GM23338 (cell line): ENCODE measurements at regions not wholly inside any gene's neighbourhood (a gene's known extent, or its start where the extent isn't known, plus 50 kb on each side); places are given as distances from the start of the nearest gene placed in this dataset.

Experiments used
- ATAC-seq: fragments of 200-7000 bp; cut with Tn5 transposase; 3 replicates; pipeline ENCODE4 v1.9.1; 2020
- DNase-seq: peaks from one replicate; pipeline ENCODE4 v3.0.0-alpha.2; 2015; ENCODE audit warnings: low spot score
- H2AFZ ChIP-seq: fragments of 200-600 bp; sonication (generic); 2 replicates; pipeline ENCODE4 v1.8.0; 2016; ENCODE audit warnings: antibody characterized with exemption, mild to moderate bottlenecking, moderate library complexity
- H3F3A ChIP-seq: fragments of 200-600 bp; sonication (generic); replicated peaks from 2 replicates; pipeline ENCODE4 v1.8.0; 2017; ENCODE audit warnings: antibody characterized with exemption, mixed run types, low read depth
- H3K27ac ChIP-seq: fragments of 200-600 bp; sonication (generic); 2 replicates; pipeline ENCODE4 v1.6.1; 2016; ENCODE audit warnings: low read depth
- H3K27me3 ChIP-seq: fragments of 200-600 bp; sonication (generic); 2 replicates; pipeline ENCODE4 v1.8.0; 2016; ENCODE audit warnings: mild to moderate bottlenecking, mixed run types, moderate library complexity; ENCODE audit not compliant: insufficient read depth
- H3K36me3 ChIP-seq: fragments of 200-600 bp; sonication (generic); 2 replicates; pipeline ENCODE4 v1.8.0; 2016; ENCODE audit warnings: mild to moderate bottlenecking; ENCODE audit not compliant: insufficient read depth
- H3K4me1 ChIP-seq: fragments of 200-600 bp; sonication (generic); 2 replicates; pipeline ENCODE4 v1.8.0; 2016; ENCODE audit warnings: mild to moderate bottlenecking, moderate library complexity; ENCODE audit not compliant: insufficient read depth
- H3K4me2 ChIP-seq: fragments of 200-600 bp; sonication (generic); 2 replicates; pipeline ENCODE4 v1.7.1; 2017; ENCODE audit warnings: mixed run types
- H3K4me3 ChIP-seq: fragments of 200-600 bp; sonication (generic); 2 replicates; pipeline ENCODE4 v1.6.1; 2016; ENCODE audit warnings: mixed run types
- H3K79me2 ChIP-seq: fragments of 200-600 bp; sonication (generic); replicated peaks from 2 replicates; pipeline ENCODE4 v1.8.0; 2017; ENCODE audit warnings: mild to moderate bottlenecking; ENCODE audit not compliant: insufficient read depth
- H3K9me2 ChIP-seq: fragments of 200-600 bp; sonication (generic); 2 replicates; pipeline ENCODE4 v1.8.0; 2017; ENCODE audit not compliant: insufficient read depth
- H4K20me1 ChIP-seq: fragments of 200-600 bp; sonication (generic); replicated peaks from 2 replicates; pipeline ENCODE4 v1.8.0; 2017; ENCODE audit warnings: mild to moderate bottlenecking; ENCODE audit not compliant: insufficient read depth
- H3K27ac Mint-ChIP-seq: 2 replicates; pipeline ENCODE4 v1.8.0; 2020; ENCODE audit warnings: inconsistent platforms, mild to moderate bottlenecking, moderate library complexity, mixed read lengths
- H3K27me3 Mint-ChIP-seq: 3 replicates; pipeline ENCODE4 v1.8.0; 2022; ENCODE audit warnings: low read depth, mild to moderate bottlenecking, moderate library complexity, mixed read lengths, inconsistent platforms; ENCODE audit not compliant: insufficient read depth, poor library complexity
- H3K36me3 Mint-ChIP-seq: 3 replicates; pipeline ENCODE4 v1.8.0; 2021; ENCODE audit warnings: low read depth, mild to moderate bottlenecking, inconsistent platforms, moderate library complexity, mixed read lengths
- H3K4me1 Mint-ChIP-seq: 3 replicates; pipeline ENCODE4 v1.8.0; 2020; ENCODE audit warnings: mild to moderate bottlenecking, inconsistent platforms, mixed read lengths
- H3K4me3 Mint-ChIP-seq: 3 replicates; pipeline ENCODE4 v1.8.0; 2021; ENCODE audit warnings: moderate library complexity, mild to moderate bottlenecking, inconsistent platforms, mixed read lengths
- H3K9me3 Mint-ChIP-seq: 3 replicates; pipeline ENCODE4 v1.8.0; 2020; ENCODE audit warnings: moderate library complexity, mild to moderate bottlenecking, inconsistent platforms, mixed read lengths
- CREB1 ChIP-seq: fragments of 250-450 bp; sonication (Bioruptor Pico); IDR thresholded peaks from 2 replicates; pipeline ENCODE4 v1.5.0; 2020; ENCODE audit warnings: low read depth, mild to moderate bottlenecking, moderate library complexity
- CTCF ChIP-seq, 2 experiments: fragments of 200-600 bp in 1 of 2; sonication (generic) in 1 of 2; conservative IDR thresholded peaks; 2 replicates each; pipeline versions ENCODE4 v1.5.1 to v1.6.1; 2016 to 2017; ENCODE audit warnings: antibody characterized with exemption in 2 of 2, low read depth in 2 of 2, mild to moderate bottlenecking in 2 of 2, moderate library complexity in 1 of 2
- EZH2 ChIP-seq: fragments of 200-600 bp; sonication (generic); IDR thresholded peaks from one replicate; pipeline ENCODE4 v1.8.0; 2017; ENCODE audit warnings: antibody characterized with exemption, mild to moderate bottlenecking, low read depth; ENCODE audit not compliant: unreplicated experiment
- EZH2phosphoT487 ChIP-seq: fragments of 200-600 bp; sonication (generic); IDR thresholded peaks from one replicate; pipeline ENCODE4 v1.8.1; 2018; ENCODE audit warnings: antibody characterized with exemption; ENCODE audit not compliant: unreplicated experiment
- JUNB ChIP-seq: IDR thresholded peaks from one replicate; pipeline ENCODE4 v1.6.1; 2016; ENCODE audit warnings: antibody characterized with exemption; ENCODE audit not compliant: unreplicated experiment
- NANOG ChIP-seq: IDR thresholded peaks from 2 replicates; pipeline ENCODE4 v1.6.1; 2016; ENCODE audit warnings: antibody characterized with exemption, borderline replicate concordance
- POLR2AphosphoS5 ChIP-seq: IDR thresholded peaks from 2 replicates; pipeline ENCODE4 v1.6.1; 2016; ENCODE audit warnings: antibody characterized with exemption, low read depth
- REST ChIP-seq: IDR thresholded peaks from one replicate; pipeline ENCODE4 v1.6.1; 2018; ENCODE audit warnings: antibody characterized with exemption; ENCODE audit not compliant: unreplicated experiment
- STAT1 ChIP-seq: IDR thresholded peaks from one replicate; pipeline ENCODE4 v1.6.1; 2016; ENCODE audit warnings: antibody characterized with exemption; ENCODE audit not compliant: unreplicated experiment
- ZNF114 ChIP-seq: fragments of 250-450 bp; sonication (Bioruptor Pico); IDR thresholded peaks from 2 replicates; pipeline ENCODE4 v1.5.0; 2020; ENCODE audit warnings: mild to moderate bottlenecking, moderate library complexity
- ZNF331 ChIP-seq: fragments of 250-450 bp; sonication (Bioruptor Pico); IDR thresholded peaks from 2 replicates; pipeline ENCODE4 v1.5.0; 2020; ENCODE audit warnings: low read depth, mild to moderate bottlenecking, moderate library complexity
- TF ChIP-seq, protein P1 (sequence below): fragments of 250-450 bp; sonication (Bioruptor Pico); IDR thresholded peaks from 2 replicates; pipeline ENCODE4 v1.5.0; 2020; ENCODE audit warnings: mild to moderate bottlenecking, moderate library complexity
- TF ChIP-seq, protein P2 (sequence below): IDR thresholded peaks from 2 replicates; pipeline ENCODE4 v1.6.1; 2016; ENCODE audit warnings: antibody characterized with exemption

GRCh38 chr5:56757077-56757476 lies 58.3 kb upstream of the MAP3K1 start:
- no peaks in the 10 kb centered on the region for H3K36me3 Mint-ChIP-seq
- no peak for ATAC-seq

More at GRCh38 chr5:56757077-56757476, 58.3 kb upstream of the MAP3K1 start:
- no peak for TF ChIP-seq STAT1
- TF ChIP-seq JUNB, result no peak
- TF ChIP-seq ZNF331 (CRISPR knock-in tag), result no peak
- TF ChIP-seq EZH2, result no peak
- TF ChIP-seq CREB1, result no peak
- no peak for TF ChIP-seq CTCF (conservative IDR thresholded peaks at IDR 0.05; ENCODE audit: low read depth in 2 of 2)
- TF ChIP-seq ZNF114 (CRISPR knock-in tag), result no peak
- TF ChIP-seq REST, result no peak
- TF ChIP-seq NANOG, result no peak
- TF ChIP-seq EZH2phosphoT487, result no peak
- TF ChIP-seq POLR2AphosphoS5, result no peak
- TF ChIP-seq, protein P1, sequence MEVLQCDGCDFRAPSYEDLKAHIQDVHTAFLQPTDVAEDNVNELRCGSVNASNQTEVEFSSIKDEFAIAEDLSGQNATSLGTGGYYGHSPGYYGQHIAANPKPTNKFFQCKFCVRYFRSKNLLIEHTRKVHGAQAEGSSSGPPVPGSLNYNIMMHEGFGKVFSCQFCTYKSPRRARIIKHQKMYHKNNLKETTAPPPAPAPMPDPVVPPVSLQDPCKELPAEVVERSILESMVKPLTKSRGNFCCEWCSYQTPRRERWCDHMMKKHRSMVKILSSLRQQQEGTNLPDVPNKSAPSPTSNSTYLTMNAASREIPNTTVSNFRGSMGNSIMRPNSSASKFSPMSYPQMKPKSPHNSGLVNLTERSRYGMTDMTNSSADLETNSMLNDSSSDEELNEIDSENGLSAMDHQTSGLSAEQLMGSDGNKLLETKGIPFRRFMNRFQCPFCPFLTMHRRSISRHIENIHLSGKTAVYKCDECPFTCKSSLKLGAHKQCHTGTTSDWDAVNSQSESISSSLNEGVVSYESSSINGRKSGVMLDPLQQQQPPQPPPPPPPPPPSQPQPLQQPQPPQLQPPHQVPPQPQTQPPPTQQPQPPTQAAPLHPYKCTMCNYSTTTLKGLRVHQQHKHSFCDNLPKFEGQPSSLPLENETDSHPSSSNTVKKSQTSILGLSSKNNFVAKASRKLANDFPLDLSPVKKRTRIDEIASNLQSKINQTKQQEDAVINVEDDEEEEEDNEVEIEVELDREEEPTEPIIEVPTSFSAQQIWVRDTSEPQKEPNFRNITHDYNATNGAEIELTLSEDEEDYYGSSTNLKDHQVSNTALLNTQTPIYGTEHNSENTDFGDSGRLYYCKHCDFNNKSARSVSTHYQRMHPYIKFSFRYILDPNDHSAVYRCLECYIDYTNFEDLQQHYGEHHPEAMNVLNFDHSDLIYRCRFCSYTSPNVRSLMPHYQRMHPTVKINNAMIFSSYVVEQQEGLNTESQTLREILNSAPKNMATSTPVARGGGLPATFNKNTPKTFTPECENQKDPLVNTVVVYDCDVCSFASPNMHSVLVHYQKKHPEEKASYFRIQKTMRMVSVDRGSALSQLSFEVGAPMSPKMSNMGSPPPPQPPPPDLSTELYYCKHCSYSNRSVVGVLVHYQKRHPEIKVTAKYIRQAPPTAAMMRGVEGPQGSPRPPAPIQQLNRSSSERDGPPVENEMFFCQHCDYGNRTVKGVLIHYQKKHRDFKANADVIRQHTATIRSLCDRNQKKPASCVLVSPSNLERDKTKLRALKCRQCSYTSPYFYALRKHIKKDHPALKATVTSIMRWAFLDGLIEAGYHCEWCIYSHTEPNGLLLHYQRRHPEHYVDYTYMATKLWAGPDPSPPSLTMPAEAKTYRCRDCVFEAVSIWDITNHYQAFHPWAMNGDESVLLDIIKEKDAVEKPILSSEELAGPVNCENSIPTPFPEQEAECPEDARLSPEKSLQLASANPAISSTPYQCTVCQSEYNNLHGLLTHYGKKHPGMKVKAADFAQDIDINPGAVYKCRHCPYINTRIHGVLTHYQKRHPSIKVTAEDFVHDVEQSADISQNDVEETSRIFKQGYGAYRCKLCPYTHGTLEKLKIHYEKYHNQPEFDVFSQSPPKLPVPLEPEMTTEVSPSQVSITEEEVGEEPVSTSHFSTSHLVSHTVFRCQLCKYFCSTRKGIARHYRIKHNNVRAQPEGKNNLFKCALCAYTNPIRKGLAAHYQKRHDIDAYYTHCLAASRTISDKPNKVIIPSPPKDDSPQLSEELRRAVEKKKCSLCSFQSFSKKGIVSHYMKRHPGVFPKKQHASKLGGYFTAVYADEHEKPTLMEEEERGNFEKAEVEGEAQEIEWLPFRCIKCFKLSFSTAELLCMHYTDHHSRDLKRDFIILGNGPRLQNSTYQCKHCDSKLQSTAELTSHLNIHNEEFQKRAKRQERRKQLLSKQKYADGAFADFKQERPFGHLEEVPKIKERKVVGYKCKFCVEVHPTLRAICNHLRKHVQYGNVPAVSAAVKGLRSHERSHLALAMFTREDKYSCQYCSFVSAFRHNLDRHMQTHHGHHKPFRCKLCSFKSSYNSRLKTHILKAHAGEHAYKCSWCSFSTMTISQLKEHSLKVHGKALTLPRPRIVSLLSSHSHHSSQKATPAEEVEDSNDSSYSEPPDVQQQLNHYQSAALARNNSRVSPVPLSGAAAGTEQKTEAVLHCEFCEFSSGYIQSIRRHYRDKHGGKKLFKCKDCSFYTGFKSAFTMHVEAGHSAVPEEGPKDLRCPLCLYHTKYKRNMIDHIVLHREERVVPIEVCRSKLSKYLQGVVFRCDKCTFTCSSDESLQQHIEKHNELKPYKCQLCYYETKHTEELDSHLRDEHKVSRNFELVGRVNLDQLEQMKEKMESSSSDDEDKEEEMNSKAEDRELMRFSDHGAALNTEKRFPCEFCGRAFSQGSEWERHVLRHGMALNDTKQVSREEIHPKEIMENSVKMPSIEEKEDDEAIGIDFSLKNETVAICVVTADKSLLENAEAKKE (CRISPR knock-in tag), result no peak
- TF ChIP-seq, protein P2, sequence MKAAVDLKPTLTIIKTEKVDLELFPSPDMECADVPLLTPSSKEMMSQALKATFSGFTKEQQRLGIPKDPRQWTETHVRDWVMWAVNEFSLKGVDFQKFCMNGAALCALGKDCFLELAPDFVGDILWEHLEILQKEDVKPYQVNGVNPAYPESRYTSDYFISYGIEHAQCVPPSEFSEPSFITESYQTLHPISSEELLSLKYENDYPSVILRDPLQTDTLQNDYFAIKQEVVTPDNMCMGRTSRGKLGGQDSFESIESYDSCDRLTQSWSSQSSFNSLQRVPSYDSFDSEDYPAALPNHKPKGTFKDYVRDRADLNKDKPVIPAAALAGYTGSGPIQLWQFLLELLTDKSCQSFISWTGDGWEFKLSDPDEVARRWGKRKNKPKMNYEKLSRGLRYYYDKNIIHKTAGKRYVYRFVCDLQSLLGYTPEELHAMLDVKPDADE, result no peak
- Histone ChIP-seq H2AFZ (no peak overlapping the region), H3K27ac (no peak overlapping the region), H3K9me2 (no peaks in the 10 kb centered on the region; the same call in 1 of the 2 replicates), H3K4me3 (no peak overlapping the region), H3K79me2 (no peaks in the 10 kb centered on the region), H3K36me3 (no peaks in the 10 kb centered on the region), H3K4me1 (0 out of 2 replicates have a peak, but pooled peaks cover 4% of the 10 kb centered on the region), H3K4me2 (no peak overlapping the region), H3K27me3 (no peaks in the 10 kb centered on the region), H3F3A (no peaks in the 10 kb centered on the region), H4K20me1 (no peaks in the 10 kb centered on the region)
- Mint-ChIP-seq H3K9me3 (peaks cover 9% of the 10 kb centered on the region; the same call in 1 of the 3 replicates), H3K27me3 (peaks cover 2% of the 10 kb centered on the region), H3K4me1 (peaks cover 5% of the 10 kb centered on the region; the same call in 1 of the 3 replicates), H3K4me3 (no peak overlapping the region), H3K27ac (no peak overlapping the region)
- no peak for DNase-seq
